ENCODE measurements at regions not wholly inside any gene's neighbourhood (a gene's known extent, or its start where the extent isn't known, plus 50 kb on each side); places are given as distances from the start of the nearest gene placed in this dataset.

- no peak for TF ChIP-seq CTCF (IDR thresholded peaks at IDR 0.05)
- no peak for TF ChIP-seq POLR2A (IDR thresholded peaks at IDR 0.05)
- no peak for TF ChIP-seq EP300 (IDR thresholded peaks at IDR 0.05)
- TF ChIP-seq POLR2AphosphoS5 (IDR thresholded peaks at IDR 0.05): no peak
Measured at GRCh38 chr2:139034064-139034463, 253.9 kb upstream of the NXPH2 start.

Data from gastroesophageal sphincter (tissue), 3 donors.